ENCODE measurements at regions not wholly inside any gene's neighbourhood (a gene's known extent, or its start where the extent isn't known, plus 50 kb on each side); places are given as distances from the start of the nearest gene placed in this dataset.
"Not testable (repeated sequence)": the region's sequence is repeated elsewhere in the genome, so short reads cannot be mapped to it uniquely, and the experiment has no call there.

DNA sequence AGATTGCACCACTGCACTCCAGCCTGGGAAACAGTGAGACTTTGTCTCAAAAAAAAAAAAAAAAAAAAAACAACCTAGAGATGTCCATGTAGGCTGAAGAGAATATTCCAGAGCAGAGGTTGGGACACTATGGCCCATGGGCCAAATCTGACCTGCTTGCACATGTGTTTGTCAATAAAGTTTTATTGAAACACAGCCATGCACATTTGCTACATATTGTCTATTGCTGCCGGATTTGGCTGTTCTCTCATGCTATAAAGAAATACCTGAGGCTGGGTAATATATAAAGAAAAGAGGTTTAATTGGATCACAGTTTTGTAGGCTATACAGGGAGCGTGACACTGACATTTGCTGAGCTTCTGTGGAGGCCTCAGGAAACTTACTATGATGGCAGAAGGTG is 102.3 kb upstream of the FAM90A26 start:
- not testable (repeated sequence) for TF ChIP-seq ZNF274 (IDR thresholded peaks at IDR 0.05; ENCODE audit: low read depth, low read length); YY1 (IDR thresholded peaks at IDR 0.05; ENCODE audit: insufficient read depth, insufficient read length)
